ENCODE measurements at regions not wholly inside any gene's neighbourhood (a gene's known extent, or its start where the extent isn't known, plus 50 kb on each side); places are given as distances from the start of the nearest gene placed in this dataset.
"Not testable (repeated sequence)": the region's sequence is repeated elsewhere in the genome, so short reads cannot be mapped to it uniquely, and the experiment has no call there.

GRCh38 chrX:26597981-26598380 is 382.0 kb downstream of the MAGEB5 start:
- DNase-seq (ENCODE audit: low read depth), result no peak

- no peak for DNase-seq (ENCODE audit: low read depth)
Measured at GRCh38 chrX:26590849-26591248, 374.9 kb downstream of the MAGEB5 start.

- no peak for DNase-seq (ENCODE audit: low read depth)
Measured at GRCh38 chrX:26586570-26586969, 370.6 kb downstream of the MAGEB5 start.

- no peak for DNase-seq (ENCODE audit: low read depth)
Measured at GRCh38 chrX:26581091-26581490, 365.1 kb downstream of the MAGEB5 start.

- DNase-seq (ENCODE audit: low read depth), result no peak
Measured at GRCh38 chrX:26580021-26580420, 364.1 kb downstream of the MAGEB5 start.

- DNase-seq (ENCODE audit: low read depth), result no peak
Measured at GRCh38 chrX:26574234-26574633, 358.3 kb downstream of the MAGEB5 start.

- DNase-seq (ENCODE audit: low read depth), result no peak
Measured at GRCh38 chrX:26562156-26562555, 346.2 kb downstream of the MAGEB5 start.

GRCh38 chrX:26559855-26560254 is 343.9 kb downstream of the MAGEB5 start:
- no peak for DNase-seq (ENCODE audit: low read depth)

- DNase-seq (ENCODE audit: low read depth), result no peak
Measured at GRCh38 chrX:26558719-26559386, 342.9 kb downstream of the MAGEB5 start.

- DNase-seq (ENCODE audit: low read depth), result no peak
Measured at GRCh38 chrX:26557691-26558321, 341.8 kb downstream of the MAGEB5 start.

GRCh38 chrX:26525768-26526167 is 309.8 kb downstream of the MAGEB5 start:
- DNase-seq (ENCODE audit: low read depth), result not testable (repeated sequence)

- no peak for DNase-seq (ENCODE audit: low read depth)
Measured at GRCh38 chrX:26522501-26522900, 306.5 kb downstream of the MAGEB5 start.

- no peak for DNase-seq (ENCODE audit: low read depth)
Measured at GRCh38 chrX:26511589-26512363, 295.8 kb downstream of the MAGEB5 start.

GRCh38 chrX:26470941-26471340 is 255.0 kb downstream of the MAGEB5 start:
- no peak for DNase-seq (ENCODE audit: low read depth)

- DNase-seq (ENCODE audit: low read depth), result no peak
Measured at GRCh38 chrX:26466387-26466786, 250.4 kb downstream of the MAGEB5 start.

- DNase-seq (ENCODE audit: low read depth), result no peak
Measured at GRCh38 chrX:26445288-26445687, 229.3 kb downstream of the MAGEB5 start.

- not testable (repeated sequence) for DNase-seq (ENCODE audit: low read depth)
Measured at GRCh38 chrX:26444417-26444816, 228.4 kb downstream of the MAGEB5 start.

GRCh38 chrX:26442340-26442739 is 226.4 kb downstream of the MAGEB5 start:
- DNase-seq (ENCODE audit: low read depth), result peak; percentile 22

GRCh38 chrX:26414534-26414933 is 198.6 kb downstream of the MAGEB5 start:
- DNase-seq (ENCODE audit: low read depth), result no peak

- DNase-seq (ENCODE audit: low read depth), result no peak
Measured at GRCh38 chrX:26411045-26411444, 195.1 kb downstream of the MAGEB5 start.

- no peak for DNase-seq (ENCODE audit: low read depth)
Measured at GRCh38 chrX:26409636-26410035, 193.7 kb downstream of the MAGEB5 start.

- DNase-seq (ENCODE audit: low read depth), result no peak
Measured at GRCh38 chrX:26387906-26388305, 171.9 kb downstream of the MAGEB5 start.
